Fibroblast of mammary gland (primary cell): ENCODE measurements at regions not wholly inside any gene's neighbourhood (a gene's known extent, or its start where the extent isn't known, plus 50 kb on each side); places are given as distances from the start of the nearest gene placed in this dataset.

Experiments used
- DNase-seq: peaks from one replicate; pipeline ENCODE4 v3.0.0-alpha.2; 2010; ENCODE audit warnings: low read depth
- H3K4me3 ChIP-seq: 2 replicates; pipeline ENCODE4 v1.5.1; 2011; ENCODE audit warnings: low read depth, mild to moderate bottlenecking, low read length, moderate library complexity; ENCODE audit not compliant: control insufficient read depth
- CTCF ChIP-seq: conservative IDR thresholded peaks from 2 replicates; pipeline ENCODE4 v1.5.1; 2011; ENCODE audit warnings: low read depth, low read length, inconsistent platforms; ENCODE audit not compliant: control insufficient read depth, insufficient read depth

- no peak overlapping the region for H3K4me3 ChIP-seq
- DNase-seq = no peak
- no peak for TF ChIP-seq CTCF
Observed at GRCh38 chr1:198084241-198084908, 72.4 kb upstream of the NEK7 start.

- TF ChIP-seq CTCF = no peak
- DNase-seq = no peak
- no peak overlapping the region for H3K4me3 ChIP-seq
Observed at GRCh38 chr1:198086051-198086745, 70.6 kb upstream of the NEK7 start.

- TF ChIP-seq CTCF = no peak
- H3K4me3 ChIP-seq = no peak overlapping the region
- DNase-seq = no peak
Observed at GRCh38 chr1:198087831-198088230, 69.0 kb upstream of the NEK7 start.

- H3K4me3 ChIP-seq = no peak overlapping the region
- DNase-seq = peak; percentile 59
- peak; percentile 64 for TF ChIP-seq CTCF
Observed at GRCh38 chr1:198088360-198089071, 68.3 kb upstream of the NEK7 start.

- TF ChIP-seq CTCF = no peak
- no peak overlapping the region for H3K4me3 ChIP-seq
- DNase-seq = no peak
Observed at GRCh38 chr1:198096390-198096789, 60.4 kb upstream of the NEK7 start.

- H3K4me3 ChIP-seq = no peak overlapping the region
- TF ChIP-seq CTCF = no peak
- no peak for DNase-seq
Observed at GRCh38 chr1:198099755-198100154, 57.0 kb upstream of the NEK7 start.
